CD4-positive, alpha-beta T cell treated with Interleukin-4 for 4 hours (primary cell): ENCODE measurements at regions not wholly inside any gene's neighbourhood (a gene's known extent, or its start where the extent isn't known, plus 50 kb on each side); places are given as distances from the start of the nearest gene placed in this dataset.

Experiments
- DNase-seq: peaks from one replicate; pipeline ENCODE4 v3.0.0-alpha.2; 2020

- DNase-seq = no peak
Observed at GRCh38 chr15:91476861-91477260, 376.6 kb upstream of the SLCO3A1 start.

- DNase-seq = no peak
Observed at GRCh38 chr15:91478717-91479191, 374.8 kb upstream of the SLCO3A1 start.

DNA sequence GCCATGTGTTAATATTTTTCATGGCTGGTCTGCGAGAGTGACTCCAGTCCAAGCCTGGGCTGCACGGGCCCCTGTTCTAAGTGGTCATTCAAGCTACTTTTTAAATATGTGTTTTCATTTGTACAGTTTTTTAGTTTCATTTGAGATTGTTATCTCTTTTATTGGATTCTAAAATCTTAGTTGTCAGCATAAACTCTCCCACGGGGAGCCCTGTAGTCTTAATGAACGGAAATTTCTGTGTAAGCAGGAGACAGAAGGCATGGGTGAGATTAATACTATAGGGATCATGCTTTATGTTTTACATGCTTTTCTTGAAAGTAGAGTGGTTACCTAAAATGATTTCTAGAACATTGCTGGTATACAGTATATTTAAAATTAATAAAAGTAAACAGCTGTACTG is 373.1 kb upstream of the SLCO3A1 start:
- no peak for DNase-seq

- DNase-seq = peak; percentile 71
Observed at GRCh38 chr15:91482799-91483198, 370.7 kb upstream of the SLCO3A1 start.

DNA sequence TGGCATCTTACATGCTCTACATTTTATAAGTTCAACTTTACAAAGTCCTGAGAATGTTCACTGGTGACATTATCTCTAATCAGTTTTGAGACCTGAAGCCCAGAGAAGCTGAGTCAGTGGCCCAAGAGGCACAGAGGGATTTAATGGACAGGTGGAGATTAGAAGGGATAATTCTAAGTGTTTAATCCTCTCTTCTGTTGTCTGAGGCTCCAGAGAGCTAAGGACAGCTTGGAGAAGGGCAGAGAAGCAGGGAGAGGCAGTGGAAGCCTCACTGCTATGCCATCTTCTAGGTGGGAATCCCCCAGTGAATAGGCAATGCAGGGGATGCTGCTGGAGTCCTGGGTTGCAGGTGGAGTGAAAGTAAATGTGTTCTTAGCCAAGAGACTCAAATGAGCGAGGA is 369.4 kb upstream of the SLCO3A1 start:
- no peak for DNase-seq

DNA sequence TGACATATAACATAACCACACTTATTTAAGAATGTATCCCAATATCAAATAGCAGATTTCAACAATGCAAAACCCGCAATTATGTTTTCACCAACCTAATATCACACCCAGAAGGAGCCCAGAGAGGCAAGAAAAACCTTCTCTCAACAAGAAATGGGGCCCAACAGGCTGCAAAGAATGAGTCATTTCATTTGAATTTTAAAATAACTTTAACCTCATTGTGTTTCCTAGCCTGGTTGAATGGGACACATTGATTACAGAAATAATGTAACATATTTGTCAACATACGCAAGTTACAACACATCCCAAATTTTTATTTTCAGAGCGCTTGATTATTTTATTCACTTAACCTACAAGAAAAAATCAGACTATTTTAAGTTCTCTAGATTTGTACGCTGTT is 365.1 kb upstream of the SLCO3A1 start:
- no peak for DNase-seq

DNA sequence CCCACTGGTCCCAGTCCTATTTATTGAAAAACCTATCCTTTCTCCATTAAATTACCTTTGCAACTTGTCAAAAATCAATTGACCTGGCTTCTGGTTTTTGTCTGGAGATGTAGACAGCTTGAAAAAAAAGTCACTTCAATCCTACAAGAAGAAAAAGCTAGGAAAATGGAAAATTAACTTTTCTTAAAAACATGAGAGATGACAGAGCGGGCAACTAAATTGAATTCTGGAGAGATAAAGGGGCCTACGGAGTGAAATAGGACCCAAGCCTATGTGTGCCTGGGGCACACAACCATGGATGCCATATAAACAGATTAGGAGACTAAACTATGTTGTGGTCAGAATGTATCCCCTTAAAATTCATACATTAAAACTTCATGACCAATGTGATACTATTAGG is 363.3 kb upstream of the SLCO3A1 start:
- DNase-seq = no peak

- DNase-seq = peak; percentile 60
Observed at GRCh38 chr15:91491101-91491950, 362.2 kb upstream of the SLCO3A1 start.

- no peak for DNase-seq
Observed at GRCh38 chr15:91496754-91497691, 356.5 kb upstream of the SLCO3A1 start.

DNA sequence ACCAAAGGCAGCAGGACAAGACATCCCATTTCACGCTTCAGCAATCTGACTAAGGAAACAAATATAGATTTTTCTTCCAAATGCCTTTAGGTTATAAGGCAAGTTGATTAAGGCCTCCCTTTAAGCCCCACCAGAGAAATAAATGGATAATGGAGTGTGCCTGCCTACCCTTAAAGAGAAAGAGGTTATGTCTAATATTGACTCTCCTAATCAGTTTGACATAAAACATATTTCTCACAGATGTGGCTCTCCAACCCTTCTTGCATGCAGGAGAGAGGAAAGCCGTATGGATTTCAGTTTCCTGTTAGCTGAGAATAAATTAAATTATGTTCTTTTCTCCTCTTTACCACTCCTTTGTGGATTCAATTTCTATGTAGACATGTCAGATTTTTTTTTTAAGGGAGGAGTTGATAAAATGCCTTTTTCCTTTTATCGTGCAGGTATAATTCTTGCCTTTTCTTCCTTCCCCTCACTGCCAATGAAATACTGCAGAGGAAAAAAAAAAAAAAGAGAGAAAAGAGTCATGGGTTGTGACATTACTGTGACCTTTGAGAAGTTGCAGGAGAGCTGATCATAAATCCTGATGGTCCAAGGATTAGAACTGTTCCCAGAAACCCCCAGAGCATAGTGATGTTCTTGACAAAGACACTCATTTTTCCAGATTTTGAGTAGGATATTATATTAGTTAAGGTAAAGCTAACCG is 355.3 kb upstream of the SLCO3A1 start:
- no peak for DNase-seq

GRCh38 chr15:91498749-91499062 is 354.8 kb upstream of the SLCO3A1 start:
- no peak for DNase-seq

DNA sequence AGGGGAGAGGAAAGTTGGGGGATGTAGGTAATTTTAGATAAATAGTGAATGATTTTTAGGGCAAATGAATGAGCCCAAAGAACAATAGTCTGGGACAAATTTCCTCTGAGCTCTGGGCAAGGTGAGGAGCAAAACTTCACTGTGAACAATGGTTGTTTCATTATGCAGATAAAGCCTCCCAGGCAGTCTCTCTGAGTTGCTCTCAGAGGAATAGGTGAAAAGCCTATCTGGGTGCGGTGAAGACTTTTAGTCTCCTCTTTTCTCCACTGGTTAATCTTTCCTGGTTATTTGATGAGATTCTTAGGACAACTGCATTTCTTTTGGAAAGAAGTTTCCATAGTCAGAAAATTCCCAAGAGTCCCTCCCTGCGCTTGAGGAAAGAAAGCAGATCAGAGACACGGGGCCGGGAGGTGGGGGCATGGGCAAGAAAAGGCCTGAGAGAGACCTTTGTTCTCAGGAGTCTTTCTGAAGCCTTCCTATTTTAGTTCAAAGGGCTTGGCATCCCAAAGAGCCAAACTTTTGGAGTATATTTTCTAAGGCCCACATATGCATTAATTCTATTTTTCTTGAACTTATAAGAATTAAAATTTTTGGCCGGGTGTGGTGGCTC is 353.6 kb upstream of the SLCO3A1 start:
- DNase-seq = no peak

DNA sequence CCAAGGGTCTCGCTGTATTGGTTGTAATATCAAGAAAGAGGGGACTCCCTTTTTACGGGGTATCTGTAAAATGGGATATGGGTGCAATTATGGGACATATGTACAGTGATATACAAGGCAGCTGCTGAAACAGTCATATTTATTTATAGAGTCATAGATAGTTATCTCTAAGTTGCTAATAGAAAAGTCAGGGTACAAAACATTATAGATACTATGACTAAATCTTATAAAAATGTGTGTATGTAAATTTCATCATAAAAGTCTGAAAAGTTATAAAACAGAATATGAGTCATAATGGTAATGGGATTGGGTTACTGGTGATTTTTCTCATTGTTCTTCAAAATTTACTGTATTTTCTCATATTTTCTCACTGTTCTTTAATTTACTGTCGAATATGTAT is 344.9 kb upstream of the SLCO3A1 start:
- DNase-seq = no peak

DNA sequence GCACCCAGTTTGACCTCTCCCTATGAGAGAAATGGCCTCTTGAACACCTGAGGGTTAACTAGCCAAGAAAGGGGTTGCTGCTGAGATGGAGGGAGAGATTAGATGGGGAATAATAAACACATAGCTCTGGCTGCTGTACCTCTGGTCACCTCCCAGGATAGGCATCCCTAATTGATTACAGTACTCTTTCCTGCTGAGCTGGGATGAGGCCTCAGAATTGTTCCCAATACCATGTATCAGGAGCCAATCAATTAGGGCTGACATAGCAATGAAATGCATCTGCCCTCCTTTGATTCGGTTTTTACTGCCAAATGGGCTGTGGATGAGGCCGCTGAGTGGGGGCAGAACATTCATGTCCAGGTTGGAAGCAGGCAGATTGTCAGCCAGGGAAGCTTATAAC is 339.4 kb upstream of the SLCO3A1 start:
- DNase-seq = no peak

DNA sequence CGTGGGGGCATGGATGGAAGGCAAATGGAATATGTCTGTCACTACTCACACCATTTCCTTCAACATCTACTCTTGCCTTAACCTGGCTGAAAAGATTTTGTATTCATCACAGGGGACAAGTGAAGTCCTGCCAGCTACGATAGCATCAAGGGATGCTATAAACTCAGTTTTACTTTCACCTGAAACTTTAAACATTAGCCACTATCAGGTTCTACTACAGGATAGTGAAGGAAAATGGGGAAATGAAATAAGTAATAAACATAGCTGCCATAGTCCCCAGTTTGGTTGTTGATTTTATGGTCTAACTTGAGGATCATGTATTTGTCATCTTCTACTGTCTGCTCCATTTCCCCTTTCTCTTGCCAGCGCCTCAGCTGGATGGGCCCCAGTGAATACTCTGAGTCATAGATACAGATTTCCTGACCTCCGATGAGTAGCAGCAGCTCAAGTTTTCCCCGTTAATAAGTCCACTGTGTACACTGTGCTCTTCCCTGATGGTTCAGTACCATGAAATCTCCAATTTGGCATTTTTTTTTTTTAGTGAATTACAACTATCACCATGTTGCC is 338.2 kb upstream of the SLCO3A1 start:
- DNase-seq = peak; percentile 14

- DNase-seq = no peak
Observed at GRCh38 chr15:91516866-91517265, 336.6 kb upstream of the SLCO3A1 start.

DNA sequence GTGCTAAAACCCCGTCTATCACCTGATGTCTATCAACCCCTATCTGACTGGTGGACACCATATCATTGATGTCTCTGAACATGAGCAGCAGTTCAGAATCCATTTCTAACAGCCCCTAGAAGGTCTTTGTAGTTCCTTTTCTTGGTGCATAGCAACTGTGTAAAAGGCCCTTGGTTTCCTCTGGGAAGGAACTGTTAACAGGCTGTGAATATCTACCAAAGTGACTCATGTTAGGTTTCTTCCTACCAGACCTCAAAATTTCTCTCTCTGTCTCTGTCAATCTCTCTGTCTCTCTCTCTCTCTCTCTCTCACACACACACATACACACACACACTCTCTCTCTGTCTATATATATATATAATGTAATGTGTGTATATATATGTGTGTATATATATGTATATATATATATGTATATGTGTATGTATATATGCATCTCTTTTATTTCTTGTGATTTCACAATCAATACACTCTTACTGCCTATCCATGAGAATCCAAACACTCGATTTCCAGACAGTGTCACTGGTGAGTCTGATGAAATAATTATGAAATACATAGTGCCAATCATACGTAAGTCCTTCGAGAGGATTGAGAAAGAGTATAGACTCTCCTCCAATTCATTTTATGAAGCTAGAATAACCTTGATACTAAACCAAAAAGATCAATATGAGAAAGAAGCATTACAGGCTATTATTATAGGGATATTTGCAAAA is 335.9 kb upstream of the SLCO3A1 start:
- DNase-seq = peak; percentile 11

DNA sequence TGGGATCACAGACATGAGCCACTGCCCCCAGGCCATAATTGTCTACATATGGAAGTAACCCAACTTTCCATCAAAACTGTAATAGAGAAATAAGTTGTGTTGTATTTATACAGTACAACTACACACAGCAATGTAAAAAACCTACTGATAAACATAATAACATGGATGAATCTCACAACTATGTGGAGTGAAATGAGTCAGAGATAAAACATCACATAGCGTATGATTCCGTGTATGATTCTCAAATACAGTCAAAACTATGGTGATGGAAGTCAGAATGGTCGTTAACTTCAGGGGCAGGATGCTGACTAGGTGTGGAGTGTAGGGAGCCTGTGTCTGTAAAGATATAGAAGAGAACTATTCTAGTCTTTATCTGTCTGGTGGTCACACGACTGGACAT is 332.7 kb upstream of the SLCO3A1 start:
- no peak for DNase-seq

GRCh38 chr15:91521548-91521947 is 332.0 kb upstream of the SLCO3A1 start:
- no peak for DNase-seq

- no peak for DNase-seq
Observed at GRCh38 chr15:91521996-91522395, 331.5 kb upstream of the SLCO3A1 start.

GRCh38 chr15:91522605-91523332 is 330.7 kb upstream of the SLCO3A1 start:
- peak; percentile 44 for DNase-seq
